ENCODE measurements at regions not wholly inside any gene's neighbourhood (a gene's known extent, or its start where the extent isn't known, plus 50 kb on each side); places are given as distances from the start of the nearest gene placed in this dataset.

GRCh38 chr18:55076643-55077218 lies 117.5 kb upstream of the CCDC68 start:
- Mint-ChIP-seq H3K9me3 (ENCODE audit: low read depth, unreplicated experiment) (no peaks in the 10 kb centered on the region), H3K36me3 (ENCODE audit: insufficient read depth, unreplicated experiment) (no peaks in the 10 kb centered on the region), H3K27me3 (ENCODE audit: unreplicated experiment) (no peaks in the 10 kb centered on the region), H3K4me3 (ENCODE audit: low read depth, unreplicated experiment) (no peak overlapping the region), H3K4me1 (ENCODE audit: low read depth, unreplicated experiment) (peaks cover 20% of the 10 kb centered on the region), H3K27ac (ENCODE audit: unreplicated experiment) (no peak overlapping the region)
- intact Hi-C loops (cut with micrococcal nuclease; ENCODE audit: unreplicated experiment): no loop called here
- no TSS peak for BruUV-seq (replicated peaks)
- DNase-seq: no peak
- TF ChIP-seq CTCF (IDR thresholded peaks at IDR 0.05; ENCODE audit: unreplicated experiment): no peak
- CTCF ChIA-PET: interaction anchor here (0.6 kb wide), 1 partner anchor 175 kb away, joined by 8 read pairs; no protein-coding TSS in a partner anchor

- H3K27ac Mint-ChIP-seq (ENCODE audit: unreplicated experiment): no peak overlapping the region
- no peaks in the 10 kb centered on the region for H3K27me3 Mint-ChIP-seq (ENCODE audit: unreplicated experiment)
- intact Hi-C loops (cut with micrococcal nuclease; ENCODE audit: unreplicated experiment): no loop called here
- H3K36me3 Mint-ChIP-seq (ENCODE audit: insufficient read depth, unreplicated experiment): no peaks in the 10 kb centered on the region
- TF ChIP-seq CTCF (IDR thresholded peaks at IDR 0.05; ENCODE audit: unreplicated experiment): no peak
- CTCF ChIA-PET: no interaction called here
- no peak for DNase-seq
- H3K9me3 Mint-ChIP-seq (ENCODE audit: low read depth, unreplicated experiment): no peaks in the 10 kb centered on the region
- H3K4me3 Mint-ChIP-seq (ENCODE audit: low read depth, unreplicated experiment): no peak overlapping the region
- peaks cover 20% of the 10 kb centered on the region for H3K4me1 Mint-ChIP-seq (ENCODE audit: low read depth, unreplicated experiment)
- no TSS peak for BruUV-seq (replicated peaks)
Observed at GRCh38 chr18:55073834-55074233, 114.6 kb upstream of the CCDC68 start.

- TF ChIP-seq CTCF (IDR thresholded peaks at IDR 0.05; ENCODE audit: unreplicated experiment): no peak
- CTCF ChIA-PET: no interaction called here
- Mint-ChIP-seq H3K4me1 (ENCODE audit: low read depth, unreplicated experiment) (peaks cover 20% of the 10 kb centered on the region), H3K4me3 (ENCODE audit: low read depth, unreplicated experiment) (no peak overlapping the region), H3K36me3 (ENCODE audit: insufficient read depth, unreplicated experiment) (no peaks in the 10 kb centered on the region), H3K27ac (ENCODE audit: unreplicated experiment) (no peak overlapping the region), H3K9me3 (ENCODE audit: low read depth, unreplicated experiment) (no peaks in the 10 kb centered on the region), H3K27me3 (ENCODE audit: unreplicated experiment) (no peaks in the 10 kb centered on the region)
- BruUV-seq (replicated peaks): no TSS peak
- no peak for DNase-seq
- intact Hi-C loops (cut with micrococcal nuclease; ENCODE audit: unreplicated experiment): no loop called here
Observed at GRCh38 chr18:55073116-55073515, 113.9 kb upstream of the CCDC68 start.

- intact Hi-C loops (cut with micrococcal nuclease; ENCODE audit: unreplicated experiment): no loop called here
- TF ChIP-seq CTCF (IDR thresholded peaks at IDR 0.05; ENCODE audit: unreplicated experiment): no peak
- CTCF ChIA-PET: no interaction called here
- Mint-ChIP-seq H3K36me3 (ENCODE audit: insufficient read depth, unreplicated experiment) (no peaks in the 10 kb centered on the region), H3K4me3 (ENCODE audit: low read depth, unreplicated experiment) (no peak overlapping the region), H3K9me3 (ENCODE audit: low read depth, unreplicated experiment) (no peaks in the 10 kb centered on the region), H3K27me3 (ENCODE audit: unreplicated experiment) (no peaks in the 10 kb centered on the region), H3K27ac (ENCODE audit: unreplicated experiment) (no peak overlapping the region), H3K4me1 (ENCODE audit: low read depth, unreplicated experiment) (peaks cover 19% of the 10 kb centered on the region)
- BruUV-seq (replicated peaks): no TSS peak
- no peak for DNase-seq
Observed at GRCh38 chr18:55072698-55073097, 113.4 kb upstream of the CCDC68 start.

All from Calu3 (cell line).